HepG2 (cell line): ENCODE measurements at regions not wholly inside any gene's neighbourhood (a gene's known extent, or its start where the extent isn't known, plus 50 kb on each side); places are given as distances from the start of the nearest gene placed in this dataset.

ENCODE experiments used
- ATAC-seq: fragments of 200-7000 bp; cut with Tn5 transposase; 3 replicates; pipeline ENCODE4 v1.9.1; 2020; ENCODE audit warnings: mild to moderate bottlenecking, moderate library complexity
- BruUV-seq: library from RNA; stranded (reverse); fragments of 400-500 nt; replicated peaks from 2 replicates; lab custom pipeline; 2021; lab: Mats Ljungman, UMichigan
- CTCF ChIA-PET: fragments of 300-600 bp; formaldehyde crosslinking; extraction: SDS; loops from one replicate; lab custom pipeline; 2021; ENCODE audit warnings: low total read pairs, inconsistent platforms, low intra/inter-chr PET ratio; lab: Yijun Ruan, JAX
- POLR2A ChIA-PET: fragments of 350-600 bp; sonication (Branson Sonifier 250); formaldehyde crosslinking; loops from one replicate; lab custom pipeline; 2020; ENCODE audit warnings: antibody characterized with exemption, inconsistent platforms; lab: Yijun Ruan, JAX
- DNase-seq: peaks from one replicate; pipeline ENCODE4 v3.0.0-alpha.2; 2015; ENCODE audit warnings: low spot score
- FAIRE-seq: peaks from 3 replicates; lab custom pipeline; 2011; peaks lifted over from hg19 to GRCh38; lab: Jason Lieb, UNC
- H2AFZ ChIP-seq: one replicate; pipeline ENCODE4 v1.6.1; 2011; ENCODE audit warnings: low read length, inconsistent platforms
- H3K27ac ChIP-seq: fragments of 300-600 bp; 3 replicates; pipeline ENCODE4 v1.8.0; 2011; ENCODE audit warnings: mixed run types, mild to moderate bottlenecking, mixed read lengths, low read length, inconsistent platforms; ENCODE audit not compliant: insufficient read depth; ENCODE audit errors: extremely low read length
- H3K27me3 ChIP-seq, 2 experiments: fragments of 200-600 bp in 1 of 2; 2 replicates in 1 of 2; 3 replicates in 1 of 2; pipeline versions ENCODE4 v1.6.0 to v1.8.0; 2011; ENCODE audit warnings: low read length in 2 of 2, mild to moderate bottlenecking in 2 of 2, moderate library complexity in 2 of 2, inconsistent platforms in 1 of 2; ENCODE audit not compliant: insufficient read depth in 2 of 2, control insufficient read depth in 1 of 2
- H3K36me3 ChIP-seq, 2 experiments: fragments of 200-600 bp in 1 of 2; replicated peaks in 1 of 2; 2 replicates in 1 of 2; 3 replicates in 1 of 2; pipeline versions ENCODE4 v1.5.1 to v1.8.0; 2011; ENCODE audit warnings: low read length in 2 of 2, inconsistent platforms in 1 of 2; ENCODE audit not compliant: insufficient read depth in 2 of 2, control insufficient read depth in 1 of 2
- H3K4me1 ChIP-seq: 2 replicates; pipeline ENCODE4 v1.5.1; 2012; ENCODE audit warnings: low read length, inconsistent platforms; ENCODE audit not compliant: insufficient read depth
- H3K4me2 ChIP-seq: 2 replicates; pipeline ENCODE4 v1.6.0; 2011; ENCODE audit warnings: low read depth, low read length, inconsistent platforms
- H3K4me3 ChIP-seq, 3 experiments: fragments of 200-600 bp in 1 of 3; sonication (generic), shearing (Covaris generic) in 1 of 3; replicated peaks in 1 of 3; 2 replicates each; pipeline ENCODE4 v1.5.1; 2011 to 2016; ENCODE audit warnings: low read length in 3 of 3, inconsistent platforms in 2 of 3, low read depth in 2 of 3, mild to moderate bottlenecking in 2 of 3, control low read depth in 1 of 3, mixed read lengths in 1 of 3; ENCODE audit not compliant: insufficient read depth in 1 of 3
- H3K79me2 ChIP-seq: one replicate; pipeline ENCODE4 v1.6.1; 2011; ENCODE audit warnings: low read length, inconsistent platforms; ENCODE audit not compliant: insufficient read depth
- H3K9ac ChIP-seq: 2 replicates; pipeline ENCODE4 v1.6.0; 2011; ENCODE audit warnings: mild to moderate bottlenecking, low read depth, low read length, inconsistent platforms; ENCODE audit not compliant: insufficient read depth
- H3K9me3 ChIP-seq: 2 replicates; pipeline ENCODE4 v1.5.1; 2012; ENCODE audit warnings: mild to moderate bottlenecking, low read length
- H4K20me1 ChIP-seq: 2 replicates; pipeline ENCODE4 v1.6.0; 2011; ENCODE audit warnings: inconsistent platforms, mild to moderate bottlenecking, low read length, moderate library complexity; ENCODE audit not compliant: insufficient read depth
- GATAD1 ChIP-seq: IDR thresholded peaks from 2 replicates; pipeline ENCODE4 v1.6.1; 2016; ENCODE audit warnings: missing genetic modification reagents, missing compliant biosample characterization
- HES4 ChIP-seq: sonication (generic); formaldehyde crosslinking; IDR thresholded peaks from 2 replicates; pipeline ENCODE4 v1.9.0; 2021; ENCODE audit warnings: mild to moderate bottlenecking, missing genetic modification reagents, borderline replicate concordance
- IKZF4 ChIP-seq: sonication (generic); formaldehyde crosslinking; IDR thresholded peaks from 2 replicates; pipeline ENCODE4 v1.5.1; 2020; ENCODE audit warnings: borderline replicate concordance, mild to moderate bottlenecking, low read depth, missing genetic modification reagents; ENCODE audit errors: not compliant biosample characterization
- JUNB ChIP-seq: sonication (generic); formaldehyde crosslinking; IDR thresholded peaks from 2 replicates; pipeline ENCODE4 v1.8.0; 2022; ENCODE audit warnings: missing genetic modification reagents, mild to moderate bottlenecking, borderline replicate concordance
- KAT2B ChIP-seq: fragments of 150-350 bp; IDR thresholded peaks from 2 replicates; pipeline ENCODE4 v1.6.1; 2014; ENCODE audit warnings: low read depth, low read length, borderline replicate concordance
- NRL ChIP-seq: sonication (generic); formaldehyde crosslinking; IDR thresholded peaks from 2 replicates; pipeline ENCODE4 v1.5.0; 2020; ENCODE audit warnings: missing genetic modification reagents, mild to moderate bottlenecking, moderate library complexity, borderline replicate concordance
- RARG ChIP-seq: sonication (generic); formaldehyde crosslinking; IDR thresholded peaks from 2 replicates; pipeline ENCODE4 v1.4.0; 2020; ENCODE audit warnings: low read depth, mild to moderate bottlenecking, missing genetic modification reagents
- SMC3 ChIP-seq: IDR thresholded peaks from 2 replicates; pipeline ENCODE4 v1.6.1; 2011; ENCODE audit warnings: low read length, improper control_type of control experiment
- ZNF337 ChIP-seq: sonication (generic); formaldehyde crosslinking; IDR thresholded peaks from 2 replicates; pipeline ENCODE4 v1.5.1; 2020; ENCODE audit warnings: missing genetic modification reagents, low read depth, mild to moderate bottlenecking, borderline replicate concordance
- ZNF543 ChIP-seq: sonication (generic); formaldehyde crosslinking; IDR thresholded peaks from 2 replicates; pipeline ENCODE4 v1.4.0; 2020; ENCODE audit warnings: mild to moderate bottlenecking, missing genetic modification reagents
- WGBS: methylation state at CpG from one replicate; pipeline ENCODE4 v1.1.6; 2017; ENCODE audit warnings: low lambda C conversion rate; 5-methylcytosine and 5-hydroxymethylcytosine counted together
- in situ Hi-C: cut with HindIII; loops from 2 replicates; pipeline ENCODE4 v1.10.0; 2017; ENCODE audit warnings: low pct_unique_long_range_greater_than_20kb; ENCODE audit not compliant: extremely low pct_ligation_motif_present
- intact Hi-C: fragments of 100-400 bp; cut with micrococcal nuclease; formaldehyde crosslinking; loops from one replicate; pipeline ENCODE4 v1.10.0; 2022; ENCODE audit not compliant: unreplicated experiment
- TF ChIP-seq, protein P1 (sequence below): sonication (generic); formaldehyde crosslinking; IDR thresholded peaks from 2 replicates; pipeline ENCODE4 v1.5.0; 2020; ENCODE audit warnings: mild to moderate bottlenecking, missing genetic modification reagents, borderline replicate concordance
- TF ChIP-seq, protein P2 (sequence below): sonication (generic); formaldehyde crosslinking; IDR thresholded peaks from one replicate; pipeline ENCODE4 v1.5.1; 2020; ENCODE audit warnings: mild to moderate bottlenecking, missing genetic modification reagents; ENCODE audit errors: not compliant biosample characterization

DNA sequence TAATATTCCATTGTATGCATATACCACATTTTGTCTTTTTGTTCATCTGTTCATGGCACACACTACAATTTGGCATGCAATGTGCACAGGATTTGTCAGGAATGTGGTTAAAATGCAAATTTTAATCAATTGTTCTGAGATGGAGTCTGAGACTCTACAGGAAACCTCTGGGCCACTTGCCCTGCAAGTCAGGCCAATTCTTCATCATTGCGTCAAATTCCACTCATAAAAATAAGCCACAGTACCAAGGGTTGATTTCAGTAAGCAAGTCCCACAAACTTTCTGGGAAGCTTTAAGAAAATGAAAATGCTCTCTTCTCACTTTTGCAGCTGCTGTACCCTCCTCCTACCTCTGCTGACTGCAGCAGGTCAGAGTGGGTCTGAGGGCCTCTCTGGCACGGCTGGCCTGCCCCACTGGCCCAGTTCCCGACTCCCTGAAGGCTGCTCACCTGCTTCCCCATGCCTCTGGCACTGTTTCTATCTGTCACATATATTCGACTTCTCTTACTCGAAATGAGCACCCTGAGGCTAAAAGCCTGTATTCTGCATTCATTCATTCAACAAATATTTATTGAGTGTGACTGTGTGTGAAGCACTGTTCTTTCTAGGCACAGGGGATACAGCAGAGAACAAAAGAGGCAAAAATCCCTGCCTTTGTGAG lies 83.8 kb upstream of the WASF3 start:
- H3K79me2 ChIP-seq = no peaks in the 10 kb centered on the region
- ATAC-seq (no peak), DNase-seq (no peak), FAIRE-seq (no peak)
- no peaks in the 10 kb centered on the region for H4K20me1 ChIP-seq
- no peaks in the 10 kb centered on the region for H3K9me3 ChIP-seq
- 18% methylated on average over 5 of the region's 5 CpGs for WGBS
- intact Hi-C loops = no loop called here
- no peaks in the 10 kb centered on the region for H3K36me3 ChIP-seq
- no peak overlapping the region for H2AFZ ChIP-seq
- no peak overlapping the region for H3K9ac ChIP-seq
- ChIA-PET CTCF (no interaction called here), POLR2A (no interaction called here)
- H3K27ac ChIP-seq = no peak overlapping the region
- in situ Hi-C loops = no loop called here
- H3K4me1 ChIP-seq = peaks cover 13% of the 10 kb centered on the region
- BruUV-seq = no TSS peak
- no peak overlapping the region for H3K4me3 ChIP-seq
- no peaks in the 10 kb centered on the region for H3K27me3 ChIP-seq
- H3K4me2 ChIP-seq = no peak overlapping the region
- TF ChIP-seq NRL (CRISPR knock-in tag) = no peak
- no peak for TF ChIP-seq RARG (CRISPR knock-in tag)
- TF ChIP-seq KAT2B = no peak
- TF ChIP-seq, protein P1, sequence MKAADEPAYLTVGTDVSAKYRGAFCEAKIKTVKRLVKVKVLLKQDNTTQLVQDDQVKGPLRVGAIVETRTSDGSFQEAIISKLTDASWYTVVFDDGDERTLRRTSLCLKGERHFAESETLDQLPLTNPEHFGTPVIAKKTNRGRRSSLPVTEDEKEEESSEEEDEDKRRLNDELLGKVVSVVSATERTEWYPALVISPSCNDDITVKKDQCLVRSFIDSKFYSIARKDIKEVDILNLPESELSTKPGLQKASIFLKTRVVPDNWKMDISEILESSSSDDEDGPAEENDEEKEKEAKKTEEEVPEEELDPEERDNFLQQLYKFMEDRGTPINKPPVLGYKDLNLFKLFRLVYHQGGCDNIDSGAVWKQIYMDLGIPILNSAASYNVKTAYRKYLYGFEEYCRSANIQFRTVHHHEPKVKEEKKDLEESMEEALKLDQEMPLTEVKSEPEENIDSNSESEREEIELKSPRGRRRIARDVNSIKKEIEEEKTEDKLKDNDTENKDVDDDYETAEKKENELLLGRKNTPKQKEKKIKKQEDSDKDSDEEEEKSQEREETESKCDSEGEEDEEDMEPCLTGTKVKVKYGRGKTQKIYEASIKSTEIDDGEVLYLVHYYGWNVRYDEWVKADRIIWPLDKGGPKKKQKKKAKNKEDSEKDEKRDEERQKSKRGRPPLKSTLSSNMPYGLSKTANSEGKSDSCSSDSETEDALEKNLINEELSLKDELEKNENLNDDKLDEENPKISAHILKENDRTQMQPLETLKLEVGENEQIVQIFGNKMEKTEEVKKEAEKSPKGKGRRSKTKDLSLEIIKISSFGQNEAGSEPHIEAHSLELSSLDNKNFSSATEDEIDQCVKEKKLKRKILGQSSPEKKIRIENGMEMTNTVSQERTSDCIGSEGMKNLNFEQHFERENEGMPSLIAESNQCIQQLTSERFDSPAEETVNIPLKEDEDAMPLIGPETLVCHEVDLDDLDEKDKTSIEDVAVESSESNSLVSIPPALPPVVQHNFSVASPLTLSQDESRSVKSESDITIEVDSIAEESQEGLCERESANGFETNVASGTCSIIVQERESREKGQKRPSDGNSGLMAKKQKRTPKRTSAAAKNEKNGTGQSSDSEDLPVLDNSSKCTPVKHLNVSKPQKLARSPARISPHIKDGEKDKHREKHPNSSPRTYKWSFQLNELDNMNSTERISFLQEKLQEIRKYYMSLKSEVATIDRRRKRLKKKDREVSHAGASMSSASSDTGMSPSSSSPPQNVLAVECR = no peak
- TF ChIP-seq ZNF543 (CRISPR knock-in tag) = no peak
- TF ChIP-seq IKZF4 = no peak
- TF ChIP-seq, protein P2, sequence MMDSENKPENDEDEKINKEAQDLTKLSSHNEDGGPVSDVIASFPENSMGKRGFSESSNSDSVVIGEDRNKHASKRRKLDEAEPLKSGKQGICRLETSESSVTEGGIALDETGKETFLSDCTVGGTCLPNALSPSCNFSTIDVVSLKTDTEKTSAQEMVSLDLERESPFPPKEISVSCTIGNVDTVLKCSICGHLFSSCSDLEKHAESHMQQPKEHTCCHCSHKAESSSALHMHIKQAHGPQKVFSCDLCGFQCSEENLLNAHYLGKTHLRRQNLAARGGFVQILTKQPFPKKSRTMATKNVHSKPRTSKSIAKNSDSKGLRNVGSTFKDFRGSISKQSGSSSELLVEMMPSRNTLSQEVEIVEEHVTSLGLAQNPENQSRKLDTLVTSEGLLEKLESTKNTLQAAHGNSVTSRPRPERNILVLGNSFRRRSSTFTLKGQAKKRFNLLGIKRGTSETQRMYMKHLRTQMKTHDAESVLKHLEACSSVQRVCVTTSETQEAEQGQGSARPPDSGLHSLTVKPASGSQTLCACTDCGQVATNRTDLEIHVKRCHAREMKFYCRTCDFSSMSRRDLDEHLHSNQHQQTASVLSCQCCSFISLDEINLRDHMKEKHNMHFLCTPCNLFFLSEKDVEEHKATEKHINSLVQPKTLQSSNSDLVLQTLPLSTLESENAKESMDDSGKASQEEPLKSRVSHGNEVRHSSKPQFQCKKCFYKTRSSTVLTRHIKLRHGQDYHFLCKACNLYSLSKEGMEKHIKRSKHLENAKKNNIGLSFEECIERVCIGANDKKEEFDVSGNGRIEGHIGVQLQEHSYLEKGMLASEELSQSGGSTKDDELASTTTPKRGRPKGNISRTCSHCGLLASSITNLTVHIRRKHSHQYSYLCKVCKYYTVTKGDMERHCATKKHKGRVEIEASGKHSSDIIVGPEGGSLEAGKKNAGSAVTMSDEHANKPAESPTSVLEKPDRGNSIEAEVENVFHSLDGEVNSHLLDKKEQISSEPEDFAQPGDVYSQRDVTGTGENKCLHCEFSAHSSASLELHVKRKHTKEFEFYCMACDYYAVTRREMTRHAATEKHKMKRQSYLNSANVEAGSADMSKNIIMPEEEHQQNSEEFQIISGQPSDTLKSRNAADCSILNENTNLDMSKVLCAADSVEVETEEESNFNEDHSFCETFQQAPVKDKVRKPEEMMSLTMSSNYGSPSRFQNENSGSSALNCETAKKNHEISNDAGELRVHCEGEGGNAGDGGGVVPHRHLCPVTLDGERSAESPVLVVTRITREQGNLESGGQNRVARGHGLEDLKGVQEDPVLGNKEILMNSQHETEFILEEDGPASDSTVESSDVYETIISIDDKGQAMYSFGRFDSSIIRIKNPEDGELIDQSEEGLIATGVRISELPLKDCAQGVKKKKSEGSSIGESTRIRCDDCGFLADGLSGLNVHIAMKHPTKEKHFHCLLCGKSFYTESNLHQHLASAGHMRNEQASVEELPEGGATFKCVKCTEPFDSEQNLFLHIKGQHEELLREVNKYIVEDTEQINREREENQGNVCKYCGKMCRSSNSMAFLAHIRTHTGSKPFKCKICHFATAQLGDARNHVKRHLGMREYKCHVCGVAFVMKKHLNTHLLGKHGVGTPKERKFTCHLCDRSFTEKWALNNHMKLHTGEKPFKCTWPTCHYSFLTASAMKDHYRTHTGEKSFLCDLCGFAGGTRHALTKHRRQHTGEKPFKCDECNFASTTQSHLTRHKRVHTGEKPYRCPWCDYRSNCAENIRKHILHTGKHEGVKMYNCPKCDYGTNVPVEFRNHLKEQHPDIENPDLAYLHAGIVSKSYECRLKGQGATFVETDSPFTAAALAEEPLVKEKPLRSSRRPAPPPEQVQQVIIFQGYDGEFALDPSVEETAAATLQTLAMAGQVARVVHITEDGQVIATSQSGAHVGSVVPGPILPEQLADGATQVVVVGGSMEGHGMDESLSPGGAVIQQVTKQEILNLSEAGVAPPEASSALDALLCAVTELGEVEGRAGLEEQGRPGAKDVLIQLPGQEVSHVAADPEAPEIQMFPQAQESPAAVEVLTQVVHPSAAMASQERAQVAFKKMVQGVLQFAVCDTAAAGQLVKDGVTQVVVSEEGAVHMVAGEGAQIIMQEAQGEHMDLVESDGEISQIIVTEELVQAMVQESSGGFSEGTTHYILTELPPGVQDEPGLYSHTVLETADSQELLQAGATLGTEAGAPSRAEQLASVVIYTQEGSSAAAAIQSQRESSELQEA (CRISPR knock-in tag) = no peak
- no peak for TF ChIP-seq SMC3
- no peak for TF ChIP-seq HES4
- TF ChIP-seq JUNB (CRISPR knock-in tag) = no peak
- no peak for TF ChIP-seq ZNF337
- no peak for TF ChIP-seq GATAD1 (CRISPR knock-in tag)
